Stimulated activated CD8-positive, alpha-beta memory T cell treated with anti-CD3 and anti-CD28 coated beads, Interleukin-12 subunit alpha, Interleukin-12 subunit beta, amount 100 ng/mL, for 24 hours (primary cell): ENCODE measurements at regions not wholly inside any gene's neighbourhood (a gene's known extent, or its start where the extent isn't known, plus 50 kb on each side); places are given as distances from the start of the nearest gene placed in this dataset.

Source experiments
- DNase-seq: peaks from one replicate; pipeline ENCODE4 v3.0.0-alpha.2; 2020; ENCODE audit errors: extremely low read depth

- no peak for DNase-seq
Observed at GRCh38 chr16:85423631-85424030, 189.5 kb upstream of the GSE1 start.

- no peak for DNase-seq
Observed at GRCh38 chr16:85424260-85425073, 188.7 kb upstream of the GSE1 start.

GRCh38 chr16:85425074-85425662 lies 188.0 kb upstream of the GSE1 start:
- no peak for DNase-seq

- DNase-seq: no peak
Observed at GRCh38 chr16:85426806-85427205, 186.3 kb upstream of the GSE1 start.

- DNase-seq: no peak
Observed at GRCh38 chr16:85428168-85428898, 184.8 kb upstream of the GSE1 start.

- DNase-seq: no peak
Observed at GRCh38 chr16:85428899-85429775, 184.0 kb upstream of the GSE1 start.

GRCh38 chr16:85429776-85430522 lies 183.2 kb upstream of the GSE1 start:
- no peak for DNase-seq

GRCh38 chr16:85430523-85431421 lies 182.3 kb upstream of the GSE1 start:
- DNase-seq: no peak

- DNase-seq: no peak
Observed at GRCh38 chr16:85431431-85432124, 181.5 kb upstream of the GSE1 start.

- DNase-seq: no peak
Observed at GRCh38 chr16:85432606-85433005, 180.5 kb upstream of the GSE1 start.

- no peak for DNase-seq
Observed at GRCh38 chr16:85433477-85433876, 179.6 kb upstream of the GSE1 start.

GRCh38 chr16:85435286-85435685 lies 177.8 kb upstream of the GSE1 start:
- no peak for DNase-seq

GRCh38 chr16:85435700-85436099 lies 177.4 kb upstream of the GSE1 start:
- no peak for DNase-seq

GRCh38 chr16:85436207-85436606 lies 176.9 kb upstream of the GSE1 start:
- DNase-seq: no peak

GRCh38 chr16:85436636-85437165 lies 176.4 kb upstream of the GSE1 start:
- DNase-seq: no peak

- no peak for DNase-seq
Observed at GRCh38 chr16:85437166-85438052, 175.7 kb upstream of the GSE1 start.

- DNase-seq: no peak
Observed at GRCh38 chr16:85438981-85439685, 174.0 kb upstream of the GSE1 start.

- DNase-seq: no peak
Observed at GRCh38 chr16:85440744-85441143, 172.4 kb upstream of the GSE1 start.
